Heart right ventricle (tissue), 16 donors: ENCODE measurements at regions not wholly inside any gene's neighbourhood (a gene's known extent, or its start where the extent isn't known, plus 50 kb on each side); places are given as distances from the start of the nearest gene placed in this dataset.
A peak's percentile ranks its signal among the peaks of the same experiment; 100 is the strongest.

Experiments
- ATAC-seq, 8 donors: fragments of 200-7000 bp; cut with Tn5 transposase; one replicate each; pipeline ENCODE4 v1.9.1; 2020; ENCODE audit warnings: mild to moderate bottlenecking in 8 of 8, moderate library complexity in 8 of 8, moderate number of reproducible peaks in 1 of 8
- DNase-seq, 2 donors: peaks; one replicate each; pipeline ENCODE4 v3.0.0-alpha.2; 2020
- H3K27ac ChIP-seq, 10 donors: fragments of 200-600 bp; sonication (generic) in 2 of 10; one replicate each; pipeline versions ENCODE4 v1.5.0 to v1.8.0; 2020 to 2022; ENCODE audit warnings: mild to moderate bottlenecking in 3 of 10
- H3K27me3 ChIP-seq, 7 donors: fragments of 200-600 bp; one replicate each; pipeline ENCODE4 v1.8.0; 2021 to 2022; ENCODE audit warnings: mild to moderate bottlenecking in 2 of 7
- H3K36me3 ChIP-seq, 9 donors: fragments of 200-600 bp; sonication (generic) in 1 of 9; one replicate each; pipeline versions ENCODE4 v1.5.0 to v1.8.0; 2020 to 2022; ENCODE audit warnings: mild to moderate bottlenecking in 2 of 9
- H3K4me1 ChIP-seq, 9 donors: fragments of 200-600 bp; sonication (generic) in 1 of 9; one replicate each; pipeline versions ENCODE4 v1.5.0 to v1.8.0; 2020 to 2022; ENCODE audit warnings: mild to moderate bottlenecking in 4 of 9
- H3K4me3 ChIP-seq, 10 donors: fragments of 200-600 bp; sonication (generic) in 2 of 10; one replicate each; pipeline versions ENCODE4 v1.5.0 to v1.8.0; 2020 to 2022; ENCODE audit warnings: mild to moderate bottlenecking in 7 of 10, moderate library complexity in 2 of 10
- H3K9me3 ChIP-seq, 11 donors: fragments of 200-600 bp in 10 of 11; sonication (generic) in 2 of 11; one replicate each; pipeline versions ENCODE4 v1.5.0 to v1.8.0; 2013 to 2022; ENCODE audit warnings: mild to moderate bottlenecking in 2 of 11, control low read depth in 1 of 11, moderate library complexity in 1 of 11
- WGBS, 2 donors: extraction: QIAGEN DNeasy Blood & Tissue Kit; methylation state at CpG; one replicate each; pipeline ENCODE4 v1.1.7; 2013; ENCODE audit warnings: inconsistent platforms in 1 of 2; 5-methylcytosine and 5-hydroxymethylcytosine counted together
- intact Hi-C, 10 donors: fragments of 100-400 bp; cut with DNase I; formaldehyde crosslinking; loops; one replicate each; pipeline versions ENCODE4 v1.11.1 to v1.14.2; 2022
- TF ChIP-seq, protein P1 (sequence below), 9 donors: fragments of 200-600 bp; sonication (generic) in 2 of 9; IDR thresholded peaks; one replicate each; pipeline versions ENCODE4 v1.5.0 to v1.8.0; 2021 to 2022; ENCODE audit warnings: antibody characterized with exemption in 9 of 9, mild to moderate bottlenecking in 5 of 9, moderate library complexity in 1 of 9
- donor health status: Arrhythmogenic right ventricular cardiomyopathy.
- donor health status: ischemic (EF 13 %, LVEDD 7.1; RV severe dilation, severe dysfunction).
- donor health status: healthy with polysubstance abuse.
- donor health status: DM: no; HTN: yes; CAD: no.
- donor health status: DM: no; HTN: no; CAD: no.
- donor health status: ischemic (EF 25% LVEDD 6.9; RV normal size, moderate dysfunction).
- donor health status: ischemic (EF 25% LVEDD 5.7; RV mildly dilated, moderate dysfunction).
- donor health status: healthy.
- donor health status: DM: yes; HTN: yes; CAD: no.
- donor health status: Ischemic cardiomyopathy.
- donor health status: ischemic (EF 35%, LVEDD 5.7; RV mildly dilated, moderate dysfunction).
- donor health status: nonischemic (EF 11% LVEDD 7.7; RV severe dilation, severe dysfunction).
- donor health status: DM: yes; HTN: yes; CAD: no.
- donor health status: PGD.
- donor health status: ischemic (EF 29% LVEDD 5.4; RV normal size, mild dysfunction).
- donor health status: nonischemic (EF 23%, LVEDD 6.1; RV moderate dilation, normal function).

DNA sequence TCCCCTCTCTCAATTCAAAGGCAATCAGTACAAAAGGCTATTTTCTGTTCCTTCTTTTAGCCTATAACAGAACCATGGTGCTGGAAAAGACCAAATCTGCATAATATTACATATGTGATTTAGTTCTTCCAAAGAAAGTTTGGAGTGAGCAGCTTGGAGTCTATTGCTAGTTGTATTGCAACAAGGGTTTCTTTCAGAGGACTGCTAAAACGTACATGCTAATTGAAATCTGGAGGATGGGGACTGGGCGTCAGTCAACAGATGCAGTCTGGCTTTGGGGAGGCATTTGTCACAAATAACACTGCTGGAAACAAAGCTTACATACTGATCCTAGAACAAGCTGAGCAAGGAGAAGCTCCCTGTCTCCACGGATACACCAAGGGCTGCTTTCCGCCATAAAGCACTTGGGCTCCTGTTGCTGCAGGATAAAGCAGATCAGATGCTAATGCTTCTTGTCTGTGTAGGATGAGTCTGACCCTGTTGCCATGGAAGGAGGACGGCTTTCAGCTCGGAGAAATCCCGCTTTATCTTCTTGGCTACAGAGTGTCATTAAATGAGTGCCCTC is 883.5 kb downstream of the SORCS1 start:
- TF ChIP-seq, protein P1, sequence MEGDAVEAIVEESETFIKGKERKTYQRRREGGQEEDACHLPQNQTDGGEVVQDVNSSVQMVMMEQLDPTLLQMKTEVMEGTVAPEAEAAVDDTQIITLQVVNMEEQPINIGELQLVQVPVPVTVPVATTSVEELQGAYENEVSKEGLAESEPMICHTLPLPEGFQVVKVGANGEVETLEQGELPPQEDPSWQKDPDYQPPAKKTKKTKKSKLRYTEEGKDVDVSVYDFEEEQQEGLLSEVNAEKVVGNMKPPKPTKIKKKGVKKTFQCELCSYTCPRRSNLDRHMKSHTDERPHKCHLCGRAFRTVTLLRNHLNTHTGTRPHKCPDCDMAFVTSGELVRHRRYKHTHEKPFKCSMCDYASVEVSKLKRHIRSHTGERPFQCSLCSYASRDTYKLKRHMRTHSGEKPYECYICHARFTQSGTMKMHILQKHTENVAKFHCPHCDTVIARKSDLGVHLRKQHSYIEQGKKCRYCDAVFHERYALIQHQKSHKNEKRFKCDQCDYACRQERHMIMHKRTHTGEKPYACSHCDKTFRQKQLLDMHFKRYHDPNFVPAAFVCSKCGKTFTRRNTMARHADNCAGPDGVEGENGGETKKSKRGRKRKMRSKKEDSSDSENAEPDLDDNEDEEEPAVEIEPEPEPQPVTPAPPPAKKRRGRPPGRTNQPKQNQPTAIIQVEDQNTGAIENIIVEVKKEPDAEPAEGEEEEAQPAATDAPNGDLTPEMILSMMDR (IDR thresholded peaks at IDR 0.05), result no peak
- no peak overlapping the region for H3K27ac ChIP-seq
- H3K36me3 ChIP-seq, result no peaks in the 10 kb centered on the region
- H3K27me3 ChIP-seq, result peaks cover 0 to 7% (median 0%) of the 10 kb centered on the region in 7 donors
- peaks cover 0 to 4% (median 0%) of the 10 kb centered on the region in 11 donors for H3K9me3 ChIP-seq
- no peaks in the 10 kb centered on the region for H3K4me1 ChIP-seq
- ATAC-seq (no peak), DNase-seq (no peak)
- WGBS, 2 donors, result 68 to 71% methylated on average over 7 of the region's 7 CpGs
- intact Hi-C loops, result no loop called here
- no peak overlapping the region for H3K4me3 ChIP-seq

DNA sequence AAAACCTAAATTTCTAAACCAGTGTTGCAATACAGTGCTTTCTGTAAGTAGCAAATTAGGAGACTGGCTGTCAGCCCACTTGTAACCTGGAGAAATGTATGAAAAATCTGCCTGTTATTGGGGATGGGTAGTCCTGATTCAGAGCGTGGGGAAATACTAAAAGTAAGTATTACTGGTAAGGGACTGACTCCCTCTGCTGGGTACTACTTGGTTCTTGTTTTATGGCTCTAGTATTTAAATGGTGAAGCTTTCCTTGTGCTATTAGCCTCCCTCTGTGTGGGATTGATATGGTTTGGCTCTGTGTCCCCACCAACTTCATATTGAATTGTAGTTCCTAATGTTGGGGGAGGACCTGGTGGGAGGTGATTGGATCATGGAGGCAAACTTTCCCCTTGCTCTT is 886.1 kb downstream of the SORCS1 start:
- Histone ChIP-seq H3K27ac (no peak overlapping the region), H3K4me1 (no peaks in the 10 kb centered on the region), H3K27me3 (peaks cover 0 to 7% (median 0%) of the 10 kb centered on the region in 7 donors), H3K4me3 (no peak overlapping the region), H3K36me3 (no peaks in the 10 kb centered on the region), H3K9me3 (peaks cover 0 to 4% (median 0%) of the 10 kb centered on the region in 11 donors)
- DNase-seq (no peak), ATAC-seq (peak in 3 of 8 donors; percentile 38 to 41 (median 39))
- intact Hi-C loops, result loop anchor here in 2 of 10 donors (5.0 kb wide), 2 partner anchors 321 to 326 kb away; no protein-coding TSS in a partner anchor
- WGBS, 2 donors, result 46 to 64% methylated on average over 1 of the region's 1 CpG
- TF ChIP-seq, protein P1 (IDR thresholded peaks at IDR 0.05), result peak in 3 of 9 donors; percentile 23 to 44 (median 39)

DNA sequence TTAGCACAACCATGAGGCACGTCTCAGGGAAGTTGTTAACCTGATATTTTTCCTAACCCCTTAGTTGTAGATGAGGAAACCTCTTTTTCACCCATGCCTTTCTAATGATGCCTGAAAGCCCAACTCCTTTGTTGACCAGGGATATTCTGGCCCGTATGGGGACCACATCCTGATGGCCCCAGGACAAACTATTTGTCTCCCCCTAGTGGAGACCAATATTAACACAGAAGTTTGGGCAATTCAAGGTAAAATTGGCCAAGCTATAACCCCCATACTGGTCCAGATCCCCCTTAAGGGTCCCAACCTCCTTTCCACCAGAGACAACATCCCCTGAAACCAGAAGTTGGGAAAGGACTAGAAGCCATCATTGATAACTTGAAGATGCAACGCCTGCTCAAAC is 893.3 kb downstream of the SORCS1 start:
- TF ChIP-seq, protein P1 (IDR thresholded peaks at IDR 0.05), result no peak
- Histone ChIP-seq H3K36me3 (no peaks in the 10 kb centered on the region), H3K4me1 (no peaks in the 10 kb centered on the region), H3K27ac (no peak overlapping the region), H3K9me3 (no peaks in the 10 kb centered on the region), H3K4me3 (no peak overlapping the region), H3K27me3 (no peaks in the 10 kb centered on the region)
- intact Hi-C loops, result no loop called here
- no peak for DNase-seq
- ATAC-seq, result no peak
- 80 to 87% methylated on average over 3 of the region's 3 CpGs for WGBS, 2 donors

DNA sequence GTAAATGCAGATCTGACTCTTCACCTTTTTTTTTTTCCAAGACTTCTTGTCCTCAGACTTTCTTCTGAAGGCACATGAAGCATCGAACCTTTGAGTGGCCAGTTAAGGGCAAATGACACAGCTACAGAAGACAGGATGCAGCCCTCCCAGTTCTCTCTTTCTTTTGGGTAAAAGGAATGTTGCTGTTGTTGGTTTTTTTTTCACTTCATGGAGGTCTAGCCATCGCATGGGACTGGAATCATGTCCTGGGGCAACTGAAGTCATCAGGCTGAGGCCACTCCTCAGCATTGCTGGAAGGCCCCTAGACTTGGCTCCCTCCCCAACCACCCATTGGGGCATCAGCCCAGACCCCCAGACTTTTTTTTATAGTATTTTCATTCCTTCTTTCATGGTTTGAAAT is 896.5 kb downstream of the SORCS1 start:
- intact Hi-C loops, result loop anchor here in 1 of 10 donors (5.0 kb wide), 1 partner anchor 1549 kb away; no protein-coding TSS in a partner anchor
- no peaks in the 10 kb centered on the region for H3K27me3 ChIP-seq
- TF ChIP-seq, protein P1 (IDR thresholded peaks at IDR 0.05), result no peak
- ATAC-seq, result no peak
- DNase-seq, result no peak
- no peak overlapping the region for H3K4me3 ChIP-seq
- H3K4me1 ChIP-seq, result no peaks in the 10 kb centered on the region
- no peaks in the 10 kb centered on the region for H3K36me3 ChIP-seq
- no peak overlapping the region for H3K27ac ChIP-seq
- 75 to 86% methylated on average over 2 of the region's 2 CpGs for WGBS, 2 donors
- no peaks in the 10 kb centered on the region for H3K9me3 ChIP-seq
